ENCODE measurements at regions not wholly inside any gene's neighbourhood (a gene's known extent, or its start where the extent isn't known, plus 50 kb on each side); places are given as distances from the start of the nearest gene placed in this dataset.

- no peak for DNase-seq
- peak overlapping the region in 1 of 6 donors; percentile 58 for H3K27ac Mint-ChIP-seq
- ATAC-seq (ENCODE audit: low read depth in 2 of 2), result no peak
- H3K4me1 Mint-ChIP-seq, result peaks cover 0 to 7% (median 0%) of the 10 kb centered on the region in 3 donors
- peaks cover 8 to 24% (median 11%) of the 10 kb centered on the region in 3 donors for H3K27me3 Mint-ChIP-seq
- H3K36me3 Mint-ChIP-seq, result no peaks in the 10 kb centered on the region
- no peaks in the 10 kb centered on the region for H3K9me3 Mint-ChIP-seq
- no peak overlapping the region for H3K4me3 Mint-ChIP-seq
Observed at GRCh38 chr16:14368399-14368798, 261.7 kb downstream of the PARN start.

DNA sequence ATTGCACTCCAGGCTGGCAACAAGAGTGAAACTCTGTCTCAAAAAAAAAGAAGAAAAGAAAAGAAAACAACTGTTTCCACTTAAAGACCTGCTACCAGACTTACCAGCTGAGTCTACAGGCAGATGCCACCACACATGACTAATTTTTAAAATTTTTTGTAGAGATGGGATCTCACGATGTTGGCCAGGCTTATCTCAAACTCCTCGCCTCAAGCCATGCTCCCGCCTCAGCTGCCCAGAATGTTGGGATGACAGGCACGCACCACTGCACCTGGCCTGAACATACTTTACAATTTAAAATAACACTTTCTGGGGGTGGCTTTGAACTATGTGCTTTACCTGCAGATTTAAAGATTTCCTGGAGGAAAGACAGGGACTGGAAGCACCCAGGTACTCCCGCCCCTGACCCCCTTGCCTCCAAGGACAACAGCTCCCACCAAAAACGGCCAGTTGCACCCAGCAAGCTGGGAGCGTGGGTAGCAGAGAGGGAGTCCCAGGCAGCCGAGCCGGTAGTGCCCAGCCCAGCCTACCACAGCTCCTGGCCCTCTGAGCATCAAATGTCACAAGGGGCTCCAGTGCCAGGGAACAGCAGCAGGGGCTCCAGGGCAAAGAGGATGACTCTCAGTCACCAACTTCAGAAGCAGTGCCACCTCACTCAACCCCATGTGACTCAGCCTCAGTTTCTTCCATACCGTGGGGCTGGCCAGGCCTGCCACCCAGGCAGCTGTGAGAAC is 262.9 kb downstream of the PARN start:
- H3K9me3 Mint-ChIP-seq, result no peaks in the 10 kb centered on the region
- H3K27me3 Mint-ChIP-seq, result peaks cover 8 to 31% (median 15%) of the 10 kb centered on the region in 3 donors
- H3K4me3 Mint-ChIP-seq, result no peak overlapping the region
- DNase-seq, result no peak
- H3K4me1 Mint-ChIP-seq, result peaks cover 0 to 7% (median 0%) of the 10 kb centered on the region in 3 donors
- no peak for ATAC-seq (ENCODE audit: low read depth in 2 of 2)
- no peak overlapping the region for H3K27ac Mint-ChIP-seq
- H3K36me3 Mint-ChIP-seq, result no peaks in the 10 kb centered on the region

GRCh38 chr16:14366447-14366846 is 263.6 kb downstream of the PARN start:
- Mint-ChIP-seq H3K27me3 (peaks cover 8 to 36% (median 15%) of the 10 kb centered on the region in 3 donors), H3K9me3 (no peaks in the 10 kb centered on the region)

DNA sequence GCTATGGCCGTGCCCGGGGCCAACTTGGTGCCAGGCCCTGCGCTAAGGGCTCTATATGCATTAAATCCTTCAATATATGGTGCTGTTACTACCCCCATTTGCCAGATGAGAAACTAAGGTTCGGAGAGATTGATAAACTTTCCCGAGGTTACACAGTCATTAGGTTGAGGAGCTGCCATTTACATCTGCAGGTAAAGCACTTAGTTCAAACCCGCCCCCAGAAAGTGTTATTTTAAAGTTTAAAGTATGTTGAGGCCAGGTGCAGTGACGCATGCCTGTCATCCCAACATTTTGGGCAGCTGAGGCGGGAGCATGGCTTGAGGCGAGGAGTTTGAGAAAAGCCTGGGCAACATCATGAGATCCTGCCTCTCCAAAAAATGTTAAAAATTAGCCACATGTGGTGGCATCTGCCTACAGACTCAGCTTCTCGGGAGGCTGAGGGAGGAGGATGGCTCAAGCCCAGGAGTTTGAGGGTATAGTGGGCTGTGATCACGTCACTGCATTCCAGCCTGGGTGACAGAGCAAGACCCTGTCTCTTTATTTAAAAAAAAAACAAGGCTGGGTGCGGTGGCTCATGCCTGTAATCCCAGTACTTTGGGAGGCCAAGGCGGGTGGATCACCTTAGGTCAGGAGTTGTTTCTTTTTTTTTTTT is 264.7 kb downstream of the PARN start:
- Mint-ChIP-seq H3K9me3 (no peaks in the 10 kb centered on the region), H3K27ac (no peak overlapping the region), H3K27me3 (peaks cover 8 to 45% (median 15%) of the 10 kb centered on the region in 3 donors), H3K4me3 (no peak overlapping the region), H3K4me1 (peaks cover 0 to 8% (median 7%) of the 10 kb centered on the region in 3 donors), H3K36me3 (no peaks in the 10 kb centered on the region)
- no peak for DNase-seq
- no peak for ATAC-seq (ENCODE audit: low read depth in 2 of 2)

More at GRCh38 chr16:14366447-14366846, 263.6 kb downstream of the PARN start:
- Mint-ChIP-seq H3K36me3 (no peaks in the 10 kb centered on the region), H3K27ac (peak overlapping the region in 1 of 6 donors; percentile 50), H3K4me3 (no peak overlapping the region), H3K4me1 (peaks cover 0 to 7% (median 0%) of the 10 kb centered on the region in 3 donors)
- DNase-seq (no peak), ATAC-seq (ENCODE audit: low read depth in 2 of 2) (no peak)

- Mint-ChIP-seq H3K9me3 (no peaks in the 10 kb centered on the region), H3K27me3 (peaks cover 11 to 47% (median 15%) of the 10 kb centered on the region in 3 donors), H3K27ac (no peak overlapping the region), H3K36me3 (no peaks in the 10 kb centered on the region), H3K4me3 (peak overlapping the region in 1 of 8 donors; percentile 13), H3K4me1 (peaks cover 0 to 8% (median 7%) of the 10 kb centered on the region in 3 donors)
- DNase-seq, result no peak
- ATAC-seq (ENCODE audit: low read depth in 2 of 2), result no peak
Observed at GRCh38 chr16:14364386-14365199, 265.5 kb downstream of the PARN start.

DNA sequence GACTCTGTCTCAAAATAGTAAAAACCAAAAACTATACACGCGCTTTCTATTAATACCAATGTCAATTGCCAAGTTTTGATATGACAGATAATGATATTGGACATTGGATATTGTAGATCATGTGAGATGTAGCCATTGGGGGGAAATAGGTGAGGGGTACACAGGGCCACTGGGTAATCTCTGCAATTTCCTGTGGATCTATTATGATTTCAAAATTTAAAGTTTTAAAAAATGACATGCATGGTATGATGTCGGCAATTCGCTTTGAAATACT is 266.0 kb downstream of the PARN start:
- Mint-ChIP-seq H3K4me3 (no peak overlapping the region), H3K36me3 (no peaks in the 10 kb centered on the region), H3K4me1 (peaks cover 0 to 8% (median 7%) of the 10 kb centered on the region in 3 donors), H3K9me3 (no peaks in the 10 kb centered on the region), H3K27me3 (peaks cover 15 to 52% (median 16%) of the 10 kb centered on the region in 3 donors), H3K27ac (no peak overlapping the region)
- DNase-seq, result no peak
- ATAC-seq (ENCODE audit: low read depth in 2 of 2), result no peak

GRCh38 chr16:14362774-14363371 is 267.2 kb downstream of the PARN start:
- H3K27ac Mint-ChIP-seq, result no peak overlapping the region

DNA sequence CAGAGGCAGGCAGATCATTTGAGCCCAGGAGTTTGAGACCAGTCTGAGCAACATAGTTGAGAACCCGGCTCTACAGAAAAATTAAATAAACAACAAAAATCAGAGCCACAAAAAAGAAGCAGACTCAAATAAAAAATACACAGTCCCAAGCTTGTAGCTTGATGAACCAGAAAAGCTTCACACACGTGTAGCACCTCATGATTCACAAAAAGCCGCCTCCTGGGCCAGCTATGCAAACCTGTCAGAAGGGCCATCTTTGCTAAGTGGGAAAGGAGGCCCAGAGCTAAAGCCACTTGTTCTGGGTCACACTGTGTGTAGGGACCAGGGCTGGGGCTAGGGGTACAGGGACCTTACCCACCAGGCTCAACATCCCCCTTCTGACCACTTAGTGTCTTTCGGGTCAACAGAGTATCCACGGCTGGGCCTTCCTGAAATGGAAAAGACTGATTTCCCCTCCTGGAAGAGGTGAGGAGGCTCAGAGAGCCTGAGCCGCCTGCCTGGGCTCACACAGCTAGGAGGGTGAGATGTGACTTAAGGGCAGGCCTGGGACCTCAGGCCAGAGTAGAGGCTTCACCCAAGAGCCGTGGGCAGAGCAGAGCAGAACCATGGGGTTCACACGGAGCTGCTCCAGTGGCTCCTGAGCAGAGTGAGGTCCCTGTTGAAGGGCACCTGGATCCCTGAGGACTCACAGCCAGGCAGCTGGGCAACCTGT is 269.6 kb downstream of the PARN start:
- Mint-ChIP-seq H3K4me3 (no peak overlapping the region), H3K9me3 (no peaks in the 10 kb centered on the region), H3K27me3 (peaks cover 19 to 52% (median 21%) of the 10 kb centered on the region in 3 donors), H3K36me3 (no peaks in the 10 kb centered on the region), H3K4me1 (peaks cover 1 to 15% (median 12%) of the 10 kb centered on the region in 3 donors), H3K27ac (no peak overlapping the region)
- no peak for ATAC-seq (ENCODE audit: low read depth in 2 of 2)
- DNase-seq, result no peak

More at GRCh38 chr16:14362774-14363371, 267.2 kb downstream of the PARN start:
- H3K4me3 Mint-ChIP-seq, result no peak overlapping the region
- no peaks in the 10 kb centered on the region for H3K9me3 Mint-ChIP-seq
- H3K27me3 Mint-ChIP-seq, result peaks cover 19 to 56% (median 21%) of the 10 kb centered on the region in 3 donors
- ATAC-seq (ENCODE audit: low read depth in 2 of 2) (no peak), DNase-seq (no peak)
- peaks cover 0 to 12% (median 8%) of the 10 kb centered on the region in 3 donors for H3K4me1 Mint-ChIP-seq
- H3K36me3 Mint-ChIP-seq, result no peaks in the 10 kb centered on the region

GRCh38 chr16:14358697-14359305 is 271.3 kb downstream of the PARN start:
- peaks cover 6 to 24% (median 9%) of the 10 kb centered on the region in 3 donors for H3K4me1 Mint-ChIP-seq
- ATAC-seq (ENCODE audit: low read depth in 2 of 2) (no peak), DNase-seq (no peak)
- H3K27ac Mint-ChIP-seq, result no peak overlapping the region
- no peaks in the 10 kb centered on the region for H3K9me3 Mint-ChIP-seq
- peaks cover 8 to 40% (median 12%) of the 10 kb centered on the region in 3 donors for H3K27me3 Mint-ChIP-seq
- H3K36me3 Mint-ChIP-seq, result no peaks in the 10 kb centered on the region
- no peak overlapping the region for H3K4me3 Mint-ChIP-seq

- ATAC-seq (ENCODE audit: low read depth in 2 of 2), result no peak
- peaks cover 4 to 32% (median 12%) of the 10 kb centered on the region in 3 donors for H3K27me3 Mint-ChIP-seq
- DNase-seq, result no peak
- peaks cover 6 to 31% (median 9%) of the 10 kb centered on the region in 3 donors for H3K4me1 Mint-ChIP-seq
- no peak overlapping the region for H3K4me3 Mint-ChIP-seq
- no peaks in the 10 kb centered on the region for H3K9me3 Mint-ChIP-seq
- H3K27ac Mint-ChIP-seq, result peak overlapping the region in 1 of 6 donors; percentile 27
- H3K36me3 Mint-ChIP-seq, result no peaks in the 10 kb centered on the region
Observed at GRCh38 chr16:14357328-14357727, 272.7 kb downstream of the PARN start.

- no peaks in the 10 kb centered on the region for H3K9me3 Mint-ChIP-seq
- no peak for DNase-seq
- H3K4me3 Mint-ChIP-seq, result no peak overlapping the region
- no peak overlapping the region for H3K27ac Mint-ChIP-seq
- H3K27me3 Mint-ChIP-seq, result peaks cover 4 to 24% (median 12%) of the 10 kb centered on the region in 3 donors
- H3K4me1 Mint-ChIP-seq, result peaks cover 6 to 28% (median 9%) of the 10 kb centered on the region in 3 donors
- H3K36me3 Mint-ChIP-seq, result no peaks in the 10 kb centered on the region
- ATAC-seq (ENCODE audit: low read depth in 2 of 2), result no peak
Observed at GRCh38 chr16:14356064-14356463, 274.0 kb downstream of the PARN start.

DNA sequence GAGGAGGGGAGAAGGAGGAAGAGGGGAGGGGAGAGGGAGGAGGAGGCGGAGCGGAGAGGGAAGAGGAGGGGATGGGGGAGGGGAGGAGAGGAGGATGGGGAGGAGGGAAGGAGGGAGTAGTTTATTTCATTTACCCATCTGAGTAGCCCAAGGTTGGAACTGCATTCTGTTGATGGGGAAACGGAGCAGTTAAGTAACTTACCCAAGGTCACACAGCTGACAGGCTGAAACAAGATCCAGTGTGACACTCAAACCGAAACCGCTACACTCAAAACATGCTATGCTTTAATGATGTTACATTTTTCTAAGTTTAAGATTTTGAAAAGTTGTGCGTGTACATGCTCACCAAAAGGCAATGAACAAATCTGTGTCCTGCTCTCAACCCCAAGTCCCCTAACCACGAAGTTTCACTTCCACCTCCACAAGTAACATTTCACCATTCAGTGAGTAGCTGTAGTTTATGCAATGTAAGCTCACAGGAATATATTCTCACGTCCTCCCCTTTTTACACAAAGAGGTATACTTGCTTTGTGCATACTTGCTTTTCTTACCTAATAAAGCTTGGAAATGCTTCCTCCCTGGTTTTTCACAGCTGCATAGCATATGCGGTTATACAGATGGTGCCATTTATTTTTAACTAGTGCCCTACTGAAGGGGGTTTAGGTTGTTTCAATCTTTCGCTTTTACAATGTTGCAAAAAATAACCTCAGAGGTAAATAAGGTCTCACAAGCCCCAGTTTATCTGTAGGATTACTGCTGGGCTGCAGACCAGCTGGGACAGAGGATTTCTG is 275.3 kb downstream of the PARN start:
- Mint-ChIP-seq H3K4me3 (peak overlapping the region; percentile 1 to 79 (median 44)), H3K36me3 (no peaks in the 10 kb centered on the region), H3K4me1 (peaks cover 6 to 23% (median 9%) of the 10 kb centered on the region in 3 donors), H3K9me3 (no peaks in the 10 kb centered on the region), H3K27ac (peak overlapping the region in 5 of 6 donors; percentile 16 to 86 (median 44)), H3K27me3 (peaks cover 6 to 18% (median 12%) of the 10 kb centered on the region in 3 donors)
- ATAC-seq (ENCODE audit: low read depth in 2 of 2) (peak; percentile 97 to 98), DNase-seq (peak; percentile 84)

All from naive B cell (primary cell).